AML-193 (cell line): ENCODE measurements at regions not wholly inside any gene's neighbourhood (a gene's known extent, or its start where the extent isn't known, plus 50 kb on each side); places are given as distances from the start of the nearest gene placed in this dataset.
"Not testable (repeated sequence)": the region's sequence is repeated elsewhere in the genome, so short reads cannot be mapped to it uniquely, and the experiment has no call there.

Experiments
- DNase-seq, 2 experiments: peaks; one replicate each; lab custom pipeline; 2025; lab: John Stamatoyannopoulos, UW

- DNase-seq = no peak
Observed at GRCh38 chr6:100096341-100096740, 102.3 kb upstream of the MCHR2 start.

GRCh38 chr6:100093405-100093804, 99.4 kb upstream of the MCHR2 start:
- no peak for DNase-seq

- DNase-seq = no peak
Observed at GRCh38 chr6:100088009-100088408, 94.0 kb upstream of the MCHR2 start.

GRCh38 chr6:100084991-100085364, 91.0 kb upstream of the MCHR2 start:
- no peak for DNase-seq

GRCh38 chr6:100084316-100084990, 90.4 kb upstream of the MCHR2 start:
- no peak for DNase-seq

GRCh38 chr6:100078509-100078908, 84.5 kb upstream of the MCHR2 start:
- DNase-seq = no peak

GRCh38 chr6:100065348-100065747, 71.3 kb upstream of the MCHR2 start:
- no peak for DNase-seq

GRCh38 chr6:100062621-100063020, 68.6 kb upstream of the MCHR2 start:
- DNase-seq = no peak

- DNase-seq = no peak
Observed at GRCh38 chr6:100057941-100058340, 63.9 kb upstream of the MCHR2 start.

- DNase-seq = no peak
Observed at GRCh38 chr6:100050550-100050949, 56.5 kb upstream of the MCHR2 start.

GRCh38 chr6:100043961-100044360, 49.9 kb upstream of the MCHR2 start:
- DNase-seq = not testable (repeated sequence)
